ENCODE measurements at regions not wholly inside any gene's neighbourhood (a gene's known extent, or its start where the extent isn't known, plus 50 kb on each side); places are given as distances from the start of the nearest gene placed in this dataset.

GRCh38 chr6:11324453-11325015 is 92.1 kb upstream of the NEDD9 start (continued):
- TF ChIP-seq E4F1 (IDR thresholded peaks at IDR 0.05; ENCODE audit: borderline replicate concordance, partially characterized antibody) (no peak), CEBPB (IDR thresholded peaks at IDR 0.05; ENCODE audit: borderline replicate concordance in 1 of 2, low read depth in 2 of 2, low read length in 2 of 2) (no peak), ZNF24 (IDR thresholded peaks at IDR 0.05) (0 out of 2 replicates have a peak, but pooled peaks have one; percentile 53), ZNF687 (IDR thresholded peaks at IDR 0.05) (peak; percentile 92; the same call in 1 of the 2 replicates), RUNX3 (IDR thresholded peaks at IDR 0.05; ENCODE audit: low read length) (peak; percentile 83), NR2C1 (IDR thresholded peaks at IDR 0.05) (peak; percentile 20; the same call in 1 of the 2 replicates), MTA3 (IDR thresholded peaks at IDR 0.05; ENCODE audit: borderline replicate concordance, low read length) (no peak), ESRRA (IDR thresholded peaks at IDR 0.05; ENCODE audit: low read length) (no peak), POU2F2 (IDR thresholded peaks at IDR 0.05; ENCODE audit: borderline replicate concordance, low read depth, low read length) (peak; percentile 17; the same call in 1 of the 3 replicates), MTA2 (IDR thresholded peaks at IDR 0.05; ENCODE audit: low read depth) (peak; percentile 65; the same call in 1 of the 2 replicates), SKIL (IDR thresholded peaks at IDR 0.05; ENCODE audit: low read depth, poor library complexity, severe bottlenecking) (peak; percentile 74), WRNIP1 (IDR thresholded peaks at IDR 0.05; ENCODE audit: borderline replicate concordance, low read depth, low read length) (no peak)
- TF ChIP-seq, protein P1, sequence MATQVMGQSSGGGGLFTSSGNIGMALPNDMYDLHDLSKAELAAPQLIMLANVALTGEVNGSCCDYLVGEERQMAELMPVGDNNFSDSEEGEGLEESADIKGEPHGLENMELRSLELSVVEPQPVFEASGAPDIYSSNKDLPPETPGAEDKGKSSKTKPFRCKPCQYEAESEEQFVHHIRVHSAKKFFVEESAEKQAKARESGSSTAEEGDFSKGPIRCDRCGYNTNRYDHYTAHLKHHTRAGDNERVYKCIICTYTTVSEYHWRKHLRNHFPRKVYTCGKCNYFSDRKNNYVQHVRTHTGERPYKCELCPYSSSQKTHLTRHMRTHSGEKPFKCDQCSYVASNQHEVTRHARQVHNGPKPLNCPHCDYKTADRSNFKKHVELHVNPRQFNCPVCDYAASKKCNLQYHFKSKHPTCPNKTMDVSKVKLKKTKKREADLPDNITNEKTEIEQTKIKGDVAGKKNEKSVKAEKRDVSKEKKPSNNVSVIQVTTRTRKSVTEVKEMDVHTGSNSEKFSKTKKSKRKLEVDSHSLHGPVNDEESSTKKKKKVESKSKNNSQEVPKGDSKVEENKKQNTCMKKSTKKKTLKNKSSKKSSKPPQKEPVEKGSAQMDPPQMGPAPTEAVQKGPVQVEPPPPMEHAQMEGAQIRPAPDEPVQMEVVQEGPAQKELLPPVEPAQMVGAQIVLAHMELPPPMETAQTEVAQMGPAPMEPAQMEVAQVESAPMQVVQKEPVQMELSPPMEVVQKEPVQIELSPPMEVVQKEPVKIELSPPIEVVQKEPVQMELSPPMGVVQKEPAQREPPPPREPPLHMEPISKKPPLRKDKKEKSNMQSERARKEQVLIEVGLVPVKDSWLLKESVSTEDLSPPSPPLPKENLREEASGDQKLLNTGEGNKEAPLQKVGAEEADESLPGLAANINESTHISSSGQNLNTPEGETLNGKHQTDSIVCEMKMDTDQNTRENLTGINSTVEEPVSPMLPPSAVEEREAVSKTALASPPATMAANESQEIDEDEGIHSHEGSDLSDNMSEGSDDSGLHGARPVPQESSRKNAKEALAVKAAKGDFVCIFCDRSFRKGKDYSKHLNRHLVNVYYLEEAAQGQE (IDR thresholded peaks at IDR 0.05; ENCODE audit: low read depth, low read length): no peak
- TF ChIP-seq, protein P2, sequence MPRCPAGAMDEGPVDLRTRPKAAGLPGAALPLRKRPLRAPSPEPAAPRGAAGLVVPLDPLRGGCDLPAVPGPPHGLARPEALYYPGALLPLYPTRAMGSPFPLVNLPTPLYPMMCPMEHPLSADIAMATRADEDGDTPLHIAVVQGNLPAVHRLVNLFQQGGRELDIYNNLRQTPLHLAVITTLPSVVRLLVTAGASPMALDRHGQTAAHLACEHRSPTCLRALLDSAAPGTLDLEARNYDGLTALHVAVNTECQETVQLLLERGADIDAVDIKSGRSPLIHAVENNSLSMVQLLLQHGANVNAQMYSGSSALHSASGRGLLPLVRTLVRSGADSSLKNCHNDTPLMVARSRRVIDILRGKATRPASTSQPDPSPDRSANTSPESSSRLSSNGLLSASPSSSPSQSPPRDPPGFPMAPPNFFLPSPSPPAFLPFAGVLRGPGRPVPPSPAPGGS (IDR thresholded peaks at IDR 0.05; ENCODE audit: borderline replicate concordance, insufficient read depth, low read depth, low read length, poor library complexity, severe bottlenecking): peak; percentile 16

All from GM12878 (cell line).